DMS 273 (cell line): ENCODE measurements at regions not wholly inside any gene's neighbourhood (a gene's known extent, or its start where the extent isn't known, plus 50 kb on each side); places are given as distances from the start of the nearest gene placed in this dataset.

Experiments
- DNase-seq: peaks from one replicate; lab custom pipeline; 2025; ENCODE audit not compliant: unreplicated experiment; lab: John Stamatoyannopoulos, UW

DNA sequence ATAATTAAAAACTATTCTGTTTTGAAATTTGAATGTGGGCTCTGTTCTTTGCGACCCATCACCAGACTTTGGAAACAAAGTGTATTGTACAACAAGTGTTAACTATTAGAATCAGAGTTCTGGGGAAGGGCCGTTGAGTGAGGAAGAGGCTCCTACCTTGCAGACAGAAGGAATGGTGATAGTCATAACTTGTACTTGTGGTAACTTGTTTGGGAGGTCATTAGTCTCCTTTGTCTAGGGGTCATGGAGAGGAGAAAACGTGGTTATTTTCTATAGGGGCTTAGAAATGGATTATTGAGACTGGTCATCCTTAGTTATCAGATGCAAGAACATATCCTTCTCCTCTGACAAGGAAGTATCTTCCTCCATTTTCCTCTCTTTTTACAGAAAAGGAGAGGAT, 174.8 kb downstream of the BMP2 start:
- no peak for DNase-seq

DNA sequence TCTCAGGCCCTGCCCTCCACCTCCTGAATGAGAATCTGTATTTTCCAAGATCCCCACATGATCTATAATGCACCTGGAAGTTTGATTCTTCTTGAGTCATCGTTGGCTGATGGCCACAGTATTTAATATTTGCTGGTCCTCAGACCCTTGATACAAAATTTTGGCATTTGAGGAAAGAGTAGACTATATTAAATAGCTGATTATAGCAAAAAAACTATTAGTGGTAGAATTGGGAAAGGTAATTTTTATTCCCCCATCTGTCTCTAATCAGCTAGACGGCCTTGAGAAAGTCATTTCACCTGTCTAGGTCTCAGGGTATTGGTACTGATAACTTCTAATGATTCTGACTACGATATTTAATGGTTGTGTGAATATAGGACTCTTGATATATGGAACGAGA, 176.8 kb downstream of the BMP2 start:
- DNase-seq: no peak

DNA sequence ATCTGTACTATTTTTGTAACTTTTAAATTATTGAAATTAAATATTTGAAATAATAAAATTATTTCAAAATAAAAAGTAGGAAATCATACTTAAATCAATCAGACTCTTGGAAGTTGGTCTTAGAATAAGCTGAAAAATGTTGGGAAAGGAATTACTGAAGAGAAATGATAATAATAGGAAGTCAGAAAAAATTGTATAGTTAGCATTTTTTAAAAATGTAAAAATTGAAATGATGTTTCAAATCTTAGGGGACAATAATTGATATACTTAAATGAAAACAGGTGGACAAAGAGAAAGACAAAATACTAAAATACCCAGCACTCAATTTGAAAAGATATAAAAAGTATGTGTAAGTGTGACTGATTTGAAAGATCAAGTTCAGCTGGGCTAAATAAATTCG, 186.1 kb downstream of the BMP2 start:
- DNase-seq: no peak

DNA sequence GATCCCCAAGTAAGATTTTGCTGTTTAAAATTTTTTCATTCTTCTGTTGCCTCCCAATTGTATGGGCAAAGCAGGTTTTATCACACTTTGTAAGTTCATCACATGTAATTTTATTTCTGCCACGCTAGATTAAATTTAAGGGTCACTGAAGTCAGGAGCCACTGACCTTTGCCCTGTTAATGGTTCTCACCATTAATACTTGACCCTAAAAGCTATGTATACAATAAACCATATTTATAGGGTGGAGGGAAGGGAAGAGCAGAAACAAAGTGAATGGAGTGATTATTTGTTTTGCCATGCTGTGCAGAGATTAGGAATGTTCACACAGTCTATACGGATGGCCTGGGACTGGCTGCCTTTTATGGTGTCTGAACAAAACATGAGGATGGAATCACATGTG, 186.7 kb downstream of the BMP2 start:
- no peak for DNase-seq

DNA sequence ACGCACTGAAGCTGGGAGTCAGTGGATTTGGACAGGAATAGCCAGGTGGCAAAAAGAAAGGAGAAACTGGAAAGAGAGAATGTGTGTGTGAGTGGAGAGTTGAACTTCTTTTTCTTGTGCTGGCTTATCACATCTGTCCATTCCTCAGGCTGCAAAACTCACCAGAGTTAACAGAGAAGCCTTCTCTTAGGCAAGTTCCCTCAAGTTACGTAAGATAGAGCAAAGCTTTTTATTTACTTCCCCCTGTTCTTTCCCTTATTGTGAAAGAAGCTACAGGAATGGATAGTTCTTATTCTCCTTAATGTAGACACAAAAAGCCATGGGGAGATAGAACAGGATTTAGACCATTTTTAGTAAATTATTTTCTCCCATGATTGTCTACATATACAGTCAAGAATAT, 188.6 kb downstream of the BMP2 start:
- DNase-seq: no peak

DNA sequence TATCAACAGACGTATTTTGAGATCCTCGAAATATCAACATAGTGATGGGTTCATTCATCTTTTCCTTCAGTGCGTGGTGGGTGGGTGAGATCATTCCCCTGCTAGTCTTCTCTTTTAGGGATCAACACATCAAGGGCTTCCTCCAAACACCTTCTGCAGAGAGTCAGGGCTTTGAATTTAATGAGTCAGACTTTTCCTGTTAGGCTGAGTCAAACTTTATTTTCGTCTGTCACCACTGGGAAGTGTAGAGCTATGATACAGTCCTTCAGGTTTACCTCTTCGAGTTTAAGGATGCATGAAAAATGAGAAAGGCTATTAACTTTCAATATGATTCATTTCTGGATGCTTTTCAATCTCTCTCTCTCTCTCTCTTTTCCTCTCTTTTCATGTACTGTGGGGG, 189.1 kb downstream of the BMP2 start:
- DNase-seq: no peak

DNA sequence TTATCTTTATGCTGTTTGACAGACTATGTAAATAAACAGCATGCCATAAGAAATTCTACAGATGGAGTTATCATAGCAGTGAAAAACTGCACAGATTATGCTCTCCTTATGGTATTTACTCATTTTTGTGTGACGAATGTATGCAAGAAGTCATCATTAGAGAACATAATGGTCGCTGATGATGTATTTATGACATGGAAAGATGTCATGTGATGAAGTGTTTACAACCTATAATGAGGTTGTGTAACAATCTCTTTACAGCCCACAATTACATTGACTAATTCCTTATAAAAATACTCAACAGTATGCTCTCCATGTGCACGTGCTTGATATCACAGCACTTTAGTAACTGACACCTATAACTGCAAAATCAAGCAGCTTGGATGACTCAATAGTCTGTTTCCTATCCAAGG, 192.4 kb downstream of the BMP2 start:
- DNase-seq: no peak

DNA sequence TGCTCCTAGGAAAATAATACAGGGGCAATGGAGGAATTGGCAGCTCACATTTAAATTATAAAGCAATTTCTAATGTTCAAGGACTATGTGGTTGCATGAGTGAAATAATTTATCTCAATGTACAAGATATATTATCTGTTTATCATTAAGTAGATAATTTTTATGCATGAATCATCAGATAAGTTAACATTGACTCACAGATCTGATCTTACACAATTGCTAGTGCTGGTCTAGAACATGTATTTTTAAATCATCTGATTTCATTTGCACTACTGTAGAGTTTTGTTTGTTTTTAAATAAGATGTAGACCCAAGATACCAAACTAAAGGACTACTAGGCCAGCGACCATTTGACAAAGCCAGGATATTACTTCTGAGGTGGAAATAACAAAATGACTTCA, 199.2 kb downstream of the BMP2 start:
- DNase-seq: no peak

DNA sequence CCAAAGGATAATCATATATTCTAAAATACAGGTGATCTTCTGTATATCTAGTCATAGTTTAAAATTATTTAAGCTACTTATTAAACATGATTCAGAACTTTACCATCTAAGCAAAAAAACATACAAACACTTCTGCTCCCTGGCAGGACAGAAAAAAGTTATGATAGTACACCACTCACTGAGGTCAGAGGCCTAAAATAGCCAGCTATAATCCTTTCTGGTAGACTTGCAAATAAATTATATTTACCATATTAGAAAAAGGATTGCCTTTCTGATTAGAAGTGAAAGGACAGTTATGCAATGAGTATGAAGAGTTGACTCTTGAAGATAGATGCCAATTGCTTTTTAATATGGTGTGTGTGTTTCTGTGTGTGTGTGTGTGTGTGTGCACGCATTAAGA, 207.4 kb downstream of the BMP2 start:
- no peak for DNase-seq

DNA sequence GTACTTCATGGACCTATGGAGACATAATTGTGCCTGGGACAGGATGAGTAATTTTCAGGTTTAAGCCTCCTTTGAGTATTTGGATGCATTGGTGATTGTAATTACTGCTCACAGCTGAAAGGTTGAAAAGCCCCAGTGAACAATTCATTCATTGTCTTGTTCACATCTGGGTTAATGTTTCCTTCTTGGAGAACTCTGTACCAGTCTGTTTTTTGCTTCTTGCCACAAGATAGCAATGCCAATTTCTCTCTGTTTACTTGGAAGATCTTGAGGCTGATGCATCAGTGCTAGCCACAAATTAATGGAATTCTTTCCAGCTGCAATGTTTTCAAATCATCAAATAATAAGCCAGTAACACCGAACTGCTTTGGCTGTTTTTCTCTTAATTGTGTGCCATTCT, 207.8 kb downstream of the BMP2 start:
- no peak for DNase-seq

DNA sequence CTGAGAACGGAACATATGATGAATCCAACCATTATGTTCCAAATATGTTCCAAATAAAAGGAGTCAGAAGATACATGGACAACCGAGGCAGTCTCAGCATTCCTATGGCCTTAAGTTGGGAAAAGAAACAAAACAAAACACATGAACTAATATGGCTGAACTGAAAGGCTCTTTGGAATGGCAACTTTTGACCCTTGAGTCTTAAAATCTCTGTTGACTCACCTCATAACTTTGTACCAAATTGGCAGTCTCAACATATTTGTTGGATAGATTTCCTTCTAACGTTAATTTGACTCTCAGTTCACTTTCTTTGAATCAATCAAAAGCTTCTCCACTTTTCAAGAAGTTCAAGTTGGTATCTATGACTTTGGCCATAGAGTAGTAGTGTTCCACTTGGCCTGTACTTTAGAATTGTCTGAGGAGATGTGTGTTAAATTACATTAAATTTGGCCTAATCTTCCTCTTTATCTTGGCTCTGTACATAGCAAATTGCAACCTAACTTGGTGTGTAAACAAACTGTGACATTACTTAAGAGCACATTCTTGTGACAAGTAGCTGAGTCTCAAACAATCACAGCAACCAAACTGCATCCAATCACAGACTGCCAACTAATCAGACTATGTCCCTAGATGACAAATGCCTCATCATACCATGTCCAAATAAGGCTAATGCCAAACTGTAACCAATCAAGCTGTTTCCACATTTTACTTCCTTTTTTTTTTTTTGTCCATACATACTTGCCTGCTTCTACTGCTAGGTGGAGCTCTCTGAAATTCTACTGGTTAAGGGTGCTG, 208.8 kb downstream of the BMP2 start:
- DNase-seq: no peak

DNA sequence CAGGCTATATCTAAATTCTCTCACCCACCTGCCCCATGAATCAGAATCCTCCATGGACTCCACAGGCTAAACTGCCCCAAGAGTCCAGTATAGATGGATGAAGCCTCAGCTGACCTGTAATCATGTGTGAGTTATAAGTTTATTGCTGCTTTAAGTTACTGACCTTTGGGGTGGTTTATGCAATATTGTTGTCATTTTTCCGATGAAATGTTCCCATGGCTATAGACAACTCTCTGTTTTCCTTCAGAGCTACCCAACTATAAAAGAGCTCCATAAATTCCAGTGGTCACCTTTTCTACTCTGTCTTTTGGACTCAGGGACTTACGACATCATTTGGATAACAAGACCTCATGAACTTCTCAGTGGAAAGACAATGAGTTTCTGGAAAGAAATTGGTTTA, 212.1 kb downstream of the BMP2 start:
- no peak for DNase-seq

DNA sequence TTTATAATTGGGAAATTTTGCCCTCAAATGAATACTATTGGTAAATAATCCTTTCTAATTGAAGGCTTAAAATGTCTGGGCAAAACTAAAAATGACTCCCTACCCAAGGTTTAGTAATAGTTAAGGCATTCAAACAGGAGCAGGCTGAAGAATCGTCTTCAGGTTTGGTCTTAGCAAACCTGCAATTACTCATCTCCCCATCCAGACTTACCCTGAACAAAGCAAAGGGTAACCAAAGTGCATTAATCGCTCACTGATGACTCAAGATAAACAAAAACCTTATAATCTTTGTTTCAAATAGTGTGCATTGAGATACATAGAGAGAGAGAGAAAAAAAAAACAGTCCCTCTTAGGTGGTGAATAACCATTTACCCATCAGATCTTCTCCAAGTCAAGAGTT, 225.5 kb downstream of the BMP2 start:
- no peak for DNase-seq

DNA sequence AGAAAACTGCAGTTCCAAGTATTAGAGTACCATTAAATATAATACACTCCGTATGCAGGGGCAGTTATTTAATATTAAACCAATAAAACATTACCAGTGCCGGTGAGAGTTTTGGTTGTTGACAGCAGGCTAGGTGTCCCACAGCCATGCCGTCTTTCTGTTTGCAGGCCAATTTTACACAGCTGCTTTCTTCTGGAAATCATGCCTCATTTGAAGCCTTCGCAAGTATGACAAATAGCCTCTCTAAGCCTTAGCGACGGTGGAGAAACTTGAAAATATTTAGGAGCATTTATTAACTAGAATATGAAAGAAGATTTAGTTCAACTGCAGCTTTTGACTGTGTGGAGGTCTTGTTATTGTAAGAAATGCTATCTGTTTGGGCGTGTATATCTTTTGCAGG, 226.0 kb downstream of the BMP2 start:
- no peak for DNase-seq

DNA sequence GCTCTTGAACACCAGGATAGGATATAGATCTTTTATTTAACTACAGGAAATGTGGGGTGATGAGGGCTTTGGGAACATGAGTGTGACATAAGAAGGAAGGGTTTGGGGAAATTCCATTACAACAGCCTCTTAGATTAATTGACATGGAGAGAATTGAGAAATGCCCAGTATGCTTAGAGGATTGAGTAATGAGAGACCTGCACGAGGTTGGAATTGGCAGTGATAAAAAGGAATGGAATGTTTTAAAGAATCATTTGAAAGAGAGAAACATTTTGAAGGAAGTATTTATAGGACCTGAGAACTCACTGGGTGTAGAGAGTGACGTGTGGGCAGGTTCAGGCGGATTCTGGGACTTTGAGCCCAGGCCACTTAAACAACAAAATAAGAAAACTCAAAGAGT, 227.0 kb downstream of the BMP2 start:
- DNase-seq: no peak

DNA sequence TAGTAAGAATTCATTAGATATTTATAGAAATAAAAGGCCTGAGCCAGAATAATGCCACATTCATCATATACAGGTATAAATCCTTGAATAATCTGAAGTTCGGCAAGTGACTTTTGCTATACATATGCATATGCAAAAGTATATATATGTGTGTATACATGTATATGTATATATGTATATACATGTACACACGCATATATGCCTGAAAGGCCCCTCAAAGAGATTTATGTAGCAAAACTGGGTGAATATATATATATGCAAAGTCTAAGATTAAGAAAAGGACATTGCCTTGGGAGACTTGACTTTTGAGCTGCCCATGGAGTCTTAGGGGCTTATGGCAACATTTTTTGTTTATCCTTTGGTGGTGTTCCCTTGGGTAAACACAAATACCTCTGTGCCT, 231.4 kb downstream of the BMP2 start:
- no peak for DNase-seq

DNA sequence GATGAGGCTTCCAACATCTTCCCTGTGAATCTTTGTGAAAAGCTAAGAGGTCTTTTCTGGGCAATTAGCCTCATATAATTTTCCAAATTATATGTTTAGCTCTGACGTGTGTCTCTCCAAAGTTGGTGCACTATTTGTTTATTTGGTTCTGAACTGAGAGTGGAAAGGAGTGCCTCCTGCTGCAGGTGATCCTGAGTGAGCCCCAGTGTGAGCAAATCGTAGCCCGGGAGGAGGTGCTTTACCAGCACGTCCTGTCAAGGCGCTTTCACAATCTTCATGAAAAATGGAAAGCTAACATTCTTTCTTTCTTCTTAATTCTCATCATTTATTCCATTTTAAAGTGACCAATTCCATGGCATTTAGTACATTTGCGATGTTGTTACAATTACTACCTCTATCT, 231.9 kb downstream of the BMP2 start:
- DNase-seq: no peak

DNA sequence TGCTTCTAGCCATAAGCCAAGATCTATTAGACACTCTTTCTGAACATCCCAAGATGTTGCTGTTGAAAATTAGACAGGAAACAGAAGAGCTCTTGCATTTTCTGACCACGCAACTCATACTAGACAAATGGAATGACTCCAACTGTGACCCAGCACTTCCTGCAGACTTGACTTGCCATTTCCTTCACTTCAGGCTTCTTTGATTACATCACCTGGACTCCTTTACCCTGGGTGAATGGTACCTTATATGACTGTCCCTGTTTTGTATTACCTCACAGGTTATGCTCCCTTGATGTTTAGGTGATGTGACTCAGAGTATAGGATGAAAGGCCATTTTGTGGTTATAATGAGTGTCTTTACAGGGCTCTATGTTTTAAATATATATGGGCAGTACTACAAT, 236.1 kb downstream of the BMP2 start:
- no peak for DNase-seq

DNA sequence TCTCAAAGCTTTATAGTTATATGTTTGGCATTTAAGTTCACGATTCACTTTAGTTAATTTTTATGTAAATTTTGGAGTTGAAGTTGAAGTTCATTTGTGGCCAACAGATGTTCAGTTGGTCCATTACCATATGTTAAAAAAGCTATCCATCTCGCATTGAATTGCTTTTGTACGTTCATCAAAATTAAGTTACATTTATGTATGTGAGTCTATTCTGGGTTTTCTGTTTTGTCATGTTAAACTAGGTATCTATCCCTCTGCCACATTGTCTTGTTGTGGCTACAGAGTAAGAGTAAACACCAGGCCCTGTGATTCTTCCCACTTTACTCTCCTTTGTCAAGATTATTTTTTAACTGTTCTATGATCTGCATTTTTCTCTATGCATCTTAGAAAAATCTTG, 237.3 kb downstream of the BMP2 start:
- DNase-seq: no peak

DNA sequence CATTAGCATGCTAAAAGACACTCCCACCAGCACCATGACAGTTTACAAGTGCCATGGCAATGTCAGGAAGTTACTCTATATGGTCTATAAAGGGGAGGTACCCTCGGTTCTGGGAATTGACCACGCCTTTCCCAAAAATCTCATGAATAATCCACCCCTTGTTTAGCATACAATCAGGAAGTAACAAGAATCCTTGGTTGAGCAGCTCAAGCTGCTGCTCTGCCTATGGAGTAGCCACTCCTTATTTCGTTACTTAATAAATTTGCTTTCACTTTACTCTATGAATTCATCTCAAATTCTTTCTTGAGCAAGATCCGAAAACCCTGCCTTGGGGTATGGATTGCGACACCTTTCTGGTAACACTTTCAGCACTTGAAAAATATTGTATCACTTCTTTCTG, 243.0 kb downstream of the BMP2 start:
- no peak for DNase-seq

DNA sequence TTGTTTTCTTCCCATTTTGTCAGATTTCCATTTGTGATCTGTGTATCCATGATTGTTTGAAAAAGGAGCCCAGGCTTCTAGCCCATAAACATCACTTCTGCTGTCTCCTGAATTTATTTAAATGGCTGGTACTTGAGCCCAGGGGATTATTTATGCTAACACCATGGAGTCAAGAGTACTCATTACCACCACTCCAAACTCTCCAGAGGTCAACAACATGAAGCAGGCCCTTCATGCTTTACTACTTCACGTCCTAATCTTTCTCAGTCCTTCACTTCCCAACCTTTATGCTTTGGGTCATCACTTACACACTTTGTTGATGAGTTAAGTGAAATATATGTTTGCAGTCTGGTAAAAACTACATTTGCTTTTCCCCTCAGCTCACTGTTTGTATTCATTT, 247.8 kb downstream of the BMP2 start:
- DNase-seq: no peak

DNA sequence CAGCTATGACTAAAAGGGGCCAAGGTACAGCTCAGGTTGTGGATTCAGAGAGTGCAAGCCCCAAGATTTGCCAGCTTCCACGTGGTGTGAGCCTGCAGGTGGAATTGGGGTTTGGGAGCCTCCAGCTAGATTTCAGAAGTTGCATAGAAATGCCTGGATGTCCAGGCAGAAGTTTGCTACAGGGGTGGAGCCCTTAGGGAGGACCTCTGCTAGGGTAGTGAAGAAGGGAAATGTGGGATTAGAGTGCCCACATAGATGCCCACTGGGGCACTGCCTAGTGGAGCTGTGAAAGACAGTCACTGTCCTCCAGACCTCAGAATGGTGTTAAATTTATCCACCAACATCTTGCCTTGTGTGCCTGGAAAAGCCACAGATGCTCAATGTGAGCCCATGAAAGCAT, 255.1 kb downstream of the BMP2 start:
- no peak for DNase-seq

DNA sequence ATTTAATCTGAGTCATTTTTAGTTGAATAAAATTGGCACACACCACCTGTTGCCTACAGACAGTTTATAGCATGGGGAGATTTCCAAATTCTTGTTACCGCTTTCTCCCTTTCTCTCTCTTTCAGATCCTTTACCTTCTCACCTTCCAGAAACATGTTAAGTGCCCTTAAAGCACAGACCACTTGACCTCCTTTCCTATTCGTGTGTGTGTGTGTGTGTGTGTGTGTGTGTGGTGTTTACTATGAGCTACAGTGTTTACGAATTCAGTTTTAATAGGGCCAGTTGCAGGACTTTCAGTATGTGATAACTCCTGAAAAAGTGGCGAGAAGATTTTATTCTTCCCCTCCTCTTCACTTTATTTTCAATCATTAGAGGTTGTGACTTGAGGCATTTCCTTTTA, 258.1 kb downstream of the BMP2 start:
- DNase-seq: no peak

DNA sequence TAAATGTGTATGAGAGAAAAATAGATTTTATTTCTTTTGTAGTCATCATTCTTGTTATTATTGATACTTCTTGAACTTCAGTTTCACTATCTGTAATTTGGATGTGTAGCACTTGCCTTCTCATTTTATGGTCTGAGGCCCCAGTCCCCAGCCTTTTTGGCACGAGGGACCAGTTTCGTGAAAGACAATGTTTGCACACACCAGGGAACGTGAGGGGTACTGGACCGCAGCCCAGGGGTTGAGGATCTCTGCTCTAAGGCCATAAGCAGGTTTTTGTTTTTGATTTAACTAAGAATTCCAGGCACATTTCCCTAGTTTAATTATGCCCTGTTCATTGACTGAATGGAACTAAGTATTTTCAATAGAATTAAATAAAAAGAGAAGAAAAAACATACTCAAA, 261.5 kb downstream of the BMP2 start:
- DNase-seq: no peak
